ENCODE measurements at regions not wholly inside any gene's neighbourhood (a gene's known extent, or its start where the extent isn't known, plus 50 kb on each side); places are given as distances from the start of the nearest gene placed in this dataset.

DNA sequence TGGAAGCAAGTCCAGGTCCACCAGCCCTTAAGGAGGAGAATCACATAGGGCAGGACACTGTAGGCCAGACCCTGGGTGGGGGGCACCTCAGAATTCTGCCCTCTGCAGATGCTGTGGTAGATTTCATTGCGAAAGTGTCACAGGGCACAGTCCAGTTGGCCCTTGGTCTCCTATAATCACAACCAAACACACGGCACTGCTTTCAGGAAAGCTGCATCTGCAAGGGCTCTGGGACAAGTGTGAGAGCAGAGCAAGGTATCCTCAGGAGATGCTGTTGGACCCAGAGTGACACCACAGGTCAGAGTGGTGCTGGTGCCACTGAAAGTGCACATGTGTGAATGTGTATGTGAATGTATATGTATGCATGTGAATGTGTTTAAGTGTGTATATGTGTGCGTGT lies 88.6 kb upstream of the MBNL2 start:
- no peak for TF ChIP-seq CTCF (conservative IDR thresholded peaks at IDR 0.05; ENCODE audit: low read depth, low read length)
- no peak for DNase-seq (ENCODE audit: low read depth)
- no peak overlapping the region for H3K4me3 ChIP-seq (ENCODE audit: low read depth, low read length)

DNA sequence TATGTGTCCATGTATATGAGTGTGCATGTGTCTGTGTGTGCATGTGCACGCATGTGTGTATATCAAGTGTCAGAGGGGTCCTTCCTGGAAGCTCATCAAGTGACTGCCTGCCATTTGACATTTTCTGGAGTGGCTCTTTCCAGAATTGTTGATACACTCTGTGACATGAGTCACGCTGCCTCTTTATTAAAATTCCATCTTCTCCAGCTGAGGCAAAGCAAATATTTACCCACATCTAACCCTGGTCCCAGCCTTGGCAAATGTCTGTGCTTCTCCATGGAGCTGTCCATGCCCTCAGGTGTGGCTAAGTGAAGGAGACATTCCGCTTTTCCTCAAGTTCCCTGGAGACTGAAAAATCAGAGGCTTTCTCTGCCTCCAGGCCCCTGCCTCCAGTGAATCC lies 88.2 kb upstream of the MBNL2 start:
- no peak for TF ChIP-seq CTCF (conservative IDR thresholded peaks at IDR 0.05; ENCODE audit: low read depth, low read length)
- DNase-seq (ENCODE audit: low read depth), result no peak
- H3K4me3 ChIP-seq (ENCODE audit: low read depth, low read length), result no peak overlapping the region

GRCh38 chr13:97134364-97135095 lies 87.6 kb upstream of the MBNL2 start:
- H3K4me3 ChIP-seq (ENCODE audit: low read depth, low read length), result no peak overlapping the region
- TF ChIP-seq CTCF (conservative IDR thresholded peaks at IDR 0.05; ENCODE audit: low read depth, low read length), result no peak

GRCh38 chr13:97135883-97136282 lies 86.2 kb upstream of the MBNL2 start:
- no peak overlapping the region for H3K4me3 ChIP-seq (ENCODE audit: low read depth, low read length)
- DNase-seq (ENCODE audit: low read depth), result no peak
- no peak for TF ChIP-seq CTCF (conservative IDR thresholded peaks at IDR 0.05; ENCODE audit: low read depth, low read length)

More at GRCh38 chr13:97134364-97135095, 87.6 kb upstream of the MBNL2 start:
- DNase-seq (ENCODE audit: low read depth), result peak; percentile 60

GRCh38 chr13:97136418-97136817 lies 85.7 kb upstream of the MBNL2 start:
- no peak for DNase-seq (ENCODE audit: low read depth)
- no peak for TF ChIP-seq CTCF (conservative IDR thresholded peaks at IDR 0.05; ENCODE audit: low read depth, low read length)

DNA sequence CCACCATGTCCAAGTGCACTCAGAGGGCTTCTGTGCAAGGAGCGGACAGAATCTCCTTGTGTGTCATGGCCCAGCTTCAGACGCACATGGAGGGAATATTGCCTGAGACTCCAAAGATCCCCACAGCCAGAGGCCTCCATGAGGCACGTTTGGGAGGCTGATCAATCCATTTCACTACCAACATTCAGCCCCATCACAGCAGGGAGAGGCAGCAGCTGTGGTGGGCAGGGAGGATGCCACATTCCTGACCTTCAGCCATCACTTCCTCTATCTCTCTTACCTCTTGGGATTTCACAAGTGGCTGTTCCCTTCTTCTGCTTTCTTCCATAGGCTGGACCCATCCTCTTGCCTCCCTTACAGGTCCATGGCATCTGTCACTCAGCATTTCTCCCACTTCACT lies 82.4 kb upstream of the MBNL2 start:
- no peak for TF ChIP-seq CTCF (conservative IDR thresholded peaks at IDR 0.05; ENCODE audit: low read depth, low read length)
- H3K4me3 ChIP-seq (ENCODE audit: low read depth, low read length), result no peak overlapping the region
- no peak for DNase-seq (ENCODE audit: low read depth)

More at GRCh38 chr13:97136418-97136817, 85.7 kb upstream of the MBNL2 start:
- no peak overlapping the region for H3K4me3 ChIP-seq (ENCODE audit: low read depth, low read length)

DNA sequence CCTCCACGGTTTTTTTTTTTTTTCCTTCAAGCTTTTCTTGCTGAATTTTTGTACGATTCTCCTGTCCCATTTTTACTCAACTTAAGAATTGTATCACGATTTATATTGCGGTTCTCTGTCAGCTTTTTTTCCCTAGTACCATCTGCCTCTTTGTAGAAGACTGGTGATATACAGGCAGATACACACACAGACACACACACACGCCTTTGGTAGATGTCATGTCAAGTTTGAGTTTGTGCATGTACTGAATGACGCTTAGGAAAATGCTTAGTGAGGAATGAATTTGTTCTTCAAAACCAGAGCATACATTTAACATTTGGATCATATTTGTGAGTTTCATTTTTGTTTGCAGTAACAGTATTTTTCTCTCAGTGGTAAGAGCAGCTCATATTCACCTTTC lies 82.0 kb upstream of the MBNL2 start:
- no peak for TF ChIP-seq CTCF (conservative IDR thresholded peaks at IDR 0.05; ENCODE audit: low read depth, low read length)
- DNase-seq (ENCODE audit: low read depth), result no peak
- no peak overlapping the region for H3K4me3 ChIP-seq (ENCODE audit: low read depth, low read length)

All from choroid plexus epithelial cell (primary cell).